ENCODE measurements at regions not wholly inside any gene's neighbourhood (a gene's known extent, or its start where the extent isn't known, plus 50 kb on each side); places are given as distances from the start of the nearest gene placed in this dataset.

DNA sequence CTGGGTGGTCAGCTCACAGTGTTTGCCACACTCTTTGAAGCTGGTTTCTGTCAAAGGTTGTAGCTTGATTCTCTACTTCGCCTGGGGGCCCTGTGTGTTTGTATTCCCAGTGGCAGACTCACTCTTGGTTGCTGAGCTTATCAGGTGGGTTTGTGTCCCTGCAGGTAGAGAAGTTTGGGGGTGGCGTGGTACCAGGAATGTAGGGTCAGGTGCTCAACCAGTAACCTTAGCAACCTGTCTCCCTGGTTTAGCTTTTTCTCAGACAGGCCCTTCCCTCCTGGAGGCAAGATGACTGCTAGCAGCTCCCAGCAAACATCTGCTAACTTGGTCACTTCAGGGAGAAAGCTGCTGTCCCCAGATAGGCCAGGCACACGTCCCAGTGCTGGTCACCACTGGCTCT is 352.2 kb downstream of the AACS start:
- TF ChIP-seq ZFX (IDR thresholded peaks at IDR 0.05; ENCODE audit: borderline replicate concordance) (no peak), CTCF (IDR thresholded peaks at IDR 0.05) (no peak)
- no peak overlapping the region for H3K27ac ChIP-seq

GRCh38 chr12:125418902-125419564 is 353.8 kb downstream of the AACS start:
- H3K27ac ChIP-seq, result no peak overlapping the region
- TF ChIP-seq ZFX (IDR thresholded peaks at IDR 0.05; ENCODE audit: borderline replicate concordance), result no peak
- no peak for TF ChIP-seq CTCF (IDR thresholded peaks at IDR 0.05)

DNA sequence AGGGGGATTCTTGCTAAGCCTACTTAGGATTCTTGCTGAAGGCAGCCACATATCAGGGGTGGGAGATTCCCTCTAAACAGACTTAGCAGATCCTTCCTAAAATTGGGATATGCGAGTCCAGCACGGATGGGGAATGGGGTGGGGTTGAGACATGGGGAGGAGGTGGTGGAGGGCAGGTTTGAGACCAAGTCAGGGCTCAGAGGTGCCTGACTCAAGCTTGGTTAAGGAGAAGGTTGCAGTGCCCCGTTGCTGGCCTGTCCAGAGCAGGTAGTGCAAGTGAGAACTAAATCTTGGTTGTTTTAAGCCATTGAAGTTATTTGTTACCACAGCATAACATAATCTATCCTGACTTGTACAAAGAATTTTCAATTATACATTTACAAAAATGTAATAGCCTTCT is 359.7 kb downstream of the AACS start:
- TF ChIP-seq CTCF (IDR thresholded peaks at IDR 0.05) (no peak), ZFX (IDR thresholded peaks at IDR 0.05; ENCODE audit: borderline replicate concordance) (no peak)
- H3K27ac ChIP-seq, result no peak overlapping the region

- no peak overlapping the region for H3K27ac ChIP-seq
- TF ChIP-seq ZFX (IDR thresholded peaks at IDR 0.05; ENCODE audit: borderline replicate concordance) (no peak), CTCF (IDR thresholded peaks at IDR 0.05) (no peak)
Measured at GRCh38 chr12:125431516-125431915, 366.3 kb downstream of the AACS start.

DNA sequence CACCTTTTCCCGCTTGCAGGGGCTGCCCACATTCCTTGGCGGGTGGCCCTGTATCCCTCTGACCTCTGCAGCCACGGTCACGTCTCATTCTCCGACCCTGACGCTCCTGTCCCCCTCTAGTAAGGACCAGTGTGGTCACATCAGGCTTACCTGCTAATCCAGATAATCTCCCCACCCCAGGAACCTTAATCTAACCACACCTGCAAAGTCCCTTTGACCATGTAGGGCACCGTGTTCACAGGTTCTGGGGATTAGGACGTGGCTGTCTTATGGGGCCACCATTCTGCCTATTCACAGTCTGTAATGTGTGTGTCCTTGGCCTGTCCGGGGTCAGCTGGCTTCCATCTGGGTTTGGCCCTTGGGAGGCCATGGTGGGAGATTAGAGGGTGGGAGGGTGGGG is 368.9 kb downstream of the AACS start:
- TF ChIP-seq ZFX (IDR thresholded peaks at IDR 0.05; ENCODE audit: borderline replicate concordance) (no peak), CTCF (IDR thresholded peaks at IDR 0.05) (no peak)
- H3K27ac ChIP-seq, result no peak overlapping the region

GRCh38 chr12:125434936-125435443 is 369.8 kb downstream of the AACS start:
- TF ChIP-seq ZFX (IDR thresholded peaks at IDR 0.05; ENCODE audit: borderline replicate concordance), result no peak
- no peak for TF ChIP-seq CTCF (IDR thresholded peaks at IDR 0.05)
- no peak overlapping the region for H3K27ac ChIP-seq

DNA sequence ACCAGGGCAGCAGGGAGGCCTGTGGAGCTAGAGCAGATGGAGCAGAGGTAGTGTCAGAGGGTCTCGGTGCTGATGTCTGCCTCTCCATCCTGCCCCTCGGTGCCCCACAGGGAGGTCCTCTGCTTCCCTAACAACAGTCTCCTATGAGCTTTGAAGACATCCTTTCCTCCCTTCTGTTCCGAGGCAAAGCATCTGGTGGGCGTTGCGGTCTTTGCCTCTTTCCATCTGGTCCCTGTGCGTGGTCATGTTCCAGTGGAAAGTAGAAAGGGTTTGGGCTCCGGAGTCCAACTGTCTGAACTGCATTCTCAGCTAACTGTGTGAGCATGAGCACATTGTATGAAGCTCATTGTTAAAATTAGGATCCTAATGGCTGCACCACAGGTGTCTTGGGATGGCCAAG is 370.6 kb downstream of the AACS start:
- TF ChIP-seq CTCF (IDR thresholded peaks at IDR 0.05) (no peak), ZFX (IDR thresholded peaks at IDR 0.05; ENCODE audit: borderline replicate concordance) (no peak)
- no peak overlapping the region for H3K27ac ChIP-seq
